ENCODE measurements at regions not wholly inside any gene's neighbourhood (a gene's known extent, or its start where the extent isn't known, plus 50 kb on each side); places are given as distances from the start of the nearest gene placed in this dataset.

GRCh38 chr4:31068257-31069075 is 348.3 kb downstream of the PCDH7 start:
- H3K27me3 Mint-ChIP-seq: no peaks in the 10 kb centered on the region
- ChIA-PET CTCF (no interaction called here), POLR2A (no interaction called here)
- WGBS (ENCODE audit: insufficient coverage): 60% methylated on average over 1 of the region's 11 CpGs
- peaks cover 8 to 24% (median 12%) of the 10 kb centered on the region in 3 donors for H3K9me3 Mint-ChIP-seq
- DNase-seq (no peak), ATAC-seq (replicated peaks in 1 of 4) (no peak)
- Histone ChIP-seq H3K9me3 (no peaks in the 10 kb centered on the region), H3K27me3 (replicated peaks in 1 of 2; ENCODE audit: control insufficient read depth in 2 of 2, extremely low read depth in 1 of 2, insufficient read depth in 2 of 2, low read length in 1 of 2) (no peaks in the 10 kb centered on the region), H3K4me3 (ENCODE audit: control insufficient read depth in 1 of 2, extremely low read depth in 1 of 2, low read length in 1 of 2) (no peak overlapping the region), H3K27ac (ENCODE audit: low read length) (no peak overlapping the region), H3K4me1 (ENCODE audit: control insufficient read depth in 1 of 2, extremely low read depth in 1 of 2, insufficient read depth in 2 of 2, low read length in 2 of 2) (no peaks in the 10 kb centered on the region), H3K36me3 (ENCODE audit: control insufficient read depth in 2 of 2, extremely low read depth in 1 of 2, insufficient read depth in 1 of 2, low read length in 1 of 2) (no peaks in the 10 kb centered on the region)
- H3K4me1 Mint-ChIP-seq: no peaks in the 10 kb centered on the region
- no peak overlapping the region for H3K27ac Mint-ChIP-seq
- no peaks in the 10 kb centered on the region for H3K36me3 Mint-ChIP-seq
- H3K4me3 Mint-ChIP-seq: no peak overlapping the region

GRCh38 chr4:31069151-31069550 is 349.0 kb downstream of the PCDH7 start:
- no peak overlapping the region for H3K4me3 ChIP-seq (ENCODE audit: control insufficient read depth in 1 of 2, extremely low read depth in 1 of 2, low read length in 1 of 2)
- POLR2A ChIA-PET: no interaction called here
- H3K27me3 ChIP-seq (replicated peaks in 1 of 2; ENCODE audit: control insufficient read depth in 2 of 2, extremely low read depth in 1 of 2, insufficient read depth in 2 of 2, low read length in 1 of 2): no peaks in the 10 kb centered on the region
- H3K9me3 ChIP-seq: no peaks in the 10 kb centered on the region
- H3K27me3 Mint-ChIP-seq: no peaks in the 10 kb centered on the region
- no peaks in the 10 kb centered on the region for H3K36me3 ChIP-seq (ENCODE audit: control insufficient read depth in 2 of 2, extremely low read depth in 1 of 2, insufficient read depth in 1 of 2, low read length in 1 of 2)
- no peaks in the 10 kb centered on the region for H3K4me1 Mint-ChIP-seq
- H3K4me1 ChIP-seq (ENCODE audit: control insufficient read depth in 1 of 2, extremely low read depth in 1 of 2, insufficient read depth in 2 of 2, low read length in 2 of 2): no peaks in the 10 kb centered on the region
- H3K4me3 Mint-ChIP-seq: no peak overlapping the region
- H3K36me3 Mint-ChIP-seq: no peaks in the 10 kb centered on the region
- H3K9me3 Mint-ChIP-seq: peaks cover 8 to 29% (median 12%) of the 10 kb centered on the region in 3 donors
- no peak overlapping the region for H3K27ac ChIP-seq (ENCODE audit: low read length)
- CTCF ChIA-PET: no interaction called here
- no peak overlapping the region for H3K27ac Mint-ChIP-seq
- DNase-seq (no peak), ATAC-seq (replicated peaks in 1 of 4) (no peak)
- 60% methylated on average over 1 of the region's 1 CpG for WGBS (ENCODE audit: insufficient coverage)

- Histone ChIP-seq H3K4me3 (ENCODE audit: control insufficient read depth in 1 of 2, extremely low read depth in 1 of 2, low read length in 1 of 2) (no peak overlapping the region), H3K27ac (ENCODE audit: low read length) (no peak overlapping the region), H3K9me3 (no peaks in the 10 kb centered on the region), H3K4me1 (ENCODE audit: control insufficient read depth in 1 of 2, extremely low read depth in 1 of 2, insufficient read depth in 2 of 2, low read length in 2 of 2) (no peaks in the 10 kb centered on the region), H3K36me3 (ENCODE audit: control insufficient read depth in 2 of 2, extremely low read depth in 1 of 2, insufficient read depth in 1 of 2, low read length in 1 of 2) (no peaks in the 10 kb centered on the region), H3K27me3 (replicated peaks in 1 of 2; ENCODE audit: control insufficient read depth in 2 of 2, extremely low read depth in 1 of 2, insufficient read depth in 2 of 2, low read length in 1 of 2) (no peaks in the 10 kb centered on the region)
- ChIA-PET POLR2A (no interaction called here), CTCF (no interaction called here)
- ATAC-seq (replicated peaks in 1 of 4) (no peak), DNase-seq (no peak)
- H3K4me3 Mint-ChIP-seq: no peak overlapping the region
- H3K4me1 Mint-ChIP-seq: no peaks in the 10 kb centered on the region
- H3K27me3 Mint-ChIP-seq: no peaks in the 10 kb centered on the region
- H3K27ac Mint-ChIP-seq: no peak overlapping the region
- WGBS (ENCODE audit: insufficient coverage): no CpG with 5 or more reads among the region's 3 CpGs
- H3K9me3 Mint-ChIP-seq: peaks cover 5 to 27% (median 10%) of the 10 kb centered on the region in 3 donors
- H3K36me3 Mint-ChIP-seq: no peaks in the 10 kb centered on the region
Measured at GRCh38 chr4:31071508-31072486, 351.6 kb downstream of the PCDH7 start.

GRCh38 chr4:31075969-31076368 is 355.8 kb downstream of the PCDH7 start:
- Histone ChIP-seq H3K27ac (ENCODE audit: low read length) (no peak overlapping the region), H3K4me3 (ENCODE audit: control insufficient read depth in 1 of 2, extremely low read depth in 1 of 2, low read length in 1 of 2) (no peak overlapping the region), H3K27me3 (replicated peaks in 1 of 2; ENCODE audit: control insufficient read depth in 2 of 2, extremely low read depth in 1 of 2, insufficient read depth in 2 of 2, low read length in 1 of 2) (no peaks in the 10 kb centered on the region), H3K36me3 (ENCODE audit: control insufficient read depth in 2 of 2, extremely low read depth in 1 of 2, insufficient read depth in 1 of 2, low read length in 1 of 2) (no peaks in the 10 kb centered on the region), H3K4me1 (ENCODE audit: control insufficient read depth in 1 of 2, extremely low read depth in 1 of 2, insufficient read depth in 2 of 2, low read length in 2 of 2) (no peaks in the 10 kb centered on the region), H3K9me3 (no peaks in the 10 kb centered on the region)
- Mint-ChIP-seq H3K36me3 (no peaks in the 10 kb centered on the region), H3K4me3 (no peak overlapping the region), H3K4me1 (no peaks in the 10 kb centered on the region), H3K27me3 (no peaks in the 10 kb centered on the region), H3K27ac (no peak overlapping the region), H3K9me3 (peaks cover 10 to 22% (median 12%) of the 10 kb centered on the region in 3 donors)
- no peak for ATAC-seq (replicated peaks in 1 of 4)
- WGBS (ENCODE audit: insufficient coverage): no CpG with 5 or more reads among the region's 1 CpG
- DNase-seq: no peak
- POLR2A ChIA-PET: no interaction called here
- CTCF ChIA-PET: no interaction called here

GRCh38 chr4:31078661-31079060 is 358.5 kb downstream of the PCDH7 start:
- POLR2A ChIA-PET: no interaction called here
- ATAC-seq (replicated peaks in 1 of 4): no peak
- no peaks in the 10 kb centered on the region for H3K9me3 ChIP-seq

GRCh38 chr4:31080887-31081286 is 360.7 kb downstream of the PCDH7 start:
- no peaks in the 10 kb centered on the region for H3K27me3 Mint-ChIP-seq
- no peak overlapping the region for H3K4me3 ChIP-seq (ENCODE audit: control insufficient read depth in 1 of 2, extremely low read depth in 1 of 2, low read length in 1 of 2)
- ATAC-seq (replicated peaks in 1 of 4) (no peak), DNase-seq (no peak)
- H3K27ac ChIP-seq (ENCODE audit: low read length): no peak overlapping the region
- no peak overlapping the region for H3K4me3 Mint-ChIP-seq
- no peaks in the 10 kb centered on the region for H3K4me1 Mint-ChIP-seq
- WGBS (ENCODE audit: insufficient coverage): no CpG with 5 or more reads among the region's 3 CpGs
- no peaks in the 10 kb centered on the region for H3K36me3 ChIP-seq (ENCODE audit: control insufficient read depth in 2 of 2, extremely low read depth in 1 of 2, insufficient read depth in 1 of 2, low read length in 1 of 2)
- H3K4me1 ChIP-seq (ENCODE audit: control insufficient read depth in 1 of 2, extremely low read depth in 1 of 2, insufficient read depth in 2 of 2, low read length in 2 of 2): no peaks in the 10 kb centered on the region
- H3K27ac Mint-ChIP-seq: no peak overlapping the region
- ChIA-PET POLR2A (no interaction called here), CTCF (no interaction called here)
- no peaks in the 10 kb centered on the region for H3K36me3 Mint-ChIP-seq
- no peaks in the 10 kb centered on the region for H3K9me3 ChIP-seq
- H3K9me3 Mint-ChIP-seq: peaks cover 8 to 13% (median 10%) of the 10 kb centered on the region in 3 donors
- H3K27me3 ChIP-seq (replicated peaks in 1 of 2; ENCODE audit: control insufficient read depth in 2 of 2, extremely low read depth in 1 of 2, insufficient read depth in 2 of 2, low read length in 1 of 2): no peaks in the 10 kb centered on the region

More at GRCh38 chr4:31078661-31079060, 358.5 kb downstream of the PCDH7 start:
- Mint-ChIP-seq H3K9me3 (peaks cover 6 to 13% (median 8%) of the 10 kb centered on the region in 3 donors), H3K27ac (no peak overlapping the region), H3K4me1 (no peaks in the 10 kb centered on the region), H3K4me3 (no peak overlapping the region), H3K27me3 (no peaks in the 10 kb centered on the region), H3K36me3 (no peaks in the 10 kb centered on the region)
- WGBS (ENCODE audit: insufficient coverage): no CpG with 5 or more reads among the region's 1 CpG
- no peak overlapping the region for H3K4me3 ChIP-seq (ENCODE audit: control insufficient read depth in 1 of 2, extremely low read depth in 1 of 2, low read length in 1 of 2)
- H3K27ac ChIP-seq (ENCODE audit: low read length): no peak overlapping the region
- no peaks in the 10 kb centered on the region for H3K36me3 ChIP-seq (ENCODE audit: control insufficient read depth in 2 of 2, extremely low read depth in 1 of 2, insufficient read depth in 1 of 2, low read length in 1 of 2)
- no peak for DNase-seq
- H3K27me3 ChIP-seq (replicated peaks in 1 of 2; ENCODE audit: control insufficient read depth in 2 of 2, extremely low read depth in 1 of 2, insufficient read depth in 2 of 2, low read length in 1 of 2): no peaks in the 10 kb centered on the region
- CTCF ChIA-PET: interaction anchor here in 1 of 2 donors (0.6 kb wide), 1 partner anchor 538 kb away, joined by 4 read pairs; no protein-coding TSS in a partner anchor
- H3K4me1 ChIP-seq (ENCODE audit: control insufficient read depth in 1 of 2, extremely low read depth in 1 of 2, insufficient read depth in 2 of 2, low read length in 2 of 2): no peaks in the 10 kb centered on the region
